GM18508 (cell line): ENCODE measurements at regions not wholly inside any gene's neighbourhood (a gene's known extent, or its start where the extent isn't known, plus 50 kb on each side); places are given as distances from the start of the nearest gene placed in this dataset.

Experiments used
- ATAC-seq: cut with Tn5 transposase; IDR thresholded peaks from one replicate; pipeline ENCODE4 v1.9.1; 2021; ENCODE audit warnings: moderate number of reproducible peaks; ENCODE audit not compliant: insufficient read depth, unreplicated experiment

DNA sequence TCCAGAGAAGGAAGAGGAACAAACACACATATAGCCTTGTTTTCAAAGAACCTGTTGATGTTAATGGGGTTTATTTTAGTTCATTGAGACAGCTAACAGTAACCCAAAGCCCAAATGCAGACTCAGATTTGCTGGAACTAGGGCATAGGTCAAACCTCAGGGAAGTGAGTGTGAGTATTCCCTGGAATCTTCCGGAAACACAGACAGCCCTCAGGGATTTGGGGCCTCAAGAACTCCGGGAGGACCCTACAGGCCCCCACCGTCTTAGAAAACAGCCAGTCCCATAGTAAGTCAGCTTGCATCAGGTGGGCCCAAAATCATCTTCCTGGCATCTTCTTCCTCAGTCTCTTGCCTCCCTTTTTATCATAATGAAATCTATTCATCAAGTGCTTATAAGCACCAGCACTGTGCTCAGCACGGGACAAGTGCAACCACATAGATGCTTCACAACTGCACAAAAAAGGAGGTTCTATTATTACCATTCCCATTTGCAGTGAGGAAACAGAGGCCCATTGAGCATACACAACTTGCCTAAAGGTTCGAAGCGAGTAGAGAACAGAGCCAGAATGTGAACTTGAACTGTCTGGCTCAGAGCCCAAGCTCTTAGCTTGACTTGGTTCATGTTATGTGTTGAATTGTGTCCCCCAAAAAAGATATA lies 50.2 kb upstream of the BCL11A start:
- ATAC-seq, result no peak

DNA sequence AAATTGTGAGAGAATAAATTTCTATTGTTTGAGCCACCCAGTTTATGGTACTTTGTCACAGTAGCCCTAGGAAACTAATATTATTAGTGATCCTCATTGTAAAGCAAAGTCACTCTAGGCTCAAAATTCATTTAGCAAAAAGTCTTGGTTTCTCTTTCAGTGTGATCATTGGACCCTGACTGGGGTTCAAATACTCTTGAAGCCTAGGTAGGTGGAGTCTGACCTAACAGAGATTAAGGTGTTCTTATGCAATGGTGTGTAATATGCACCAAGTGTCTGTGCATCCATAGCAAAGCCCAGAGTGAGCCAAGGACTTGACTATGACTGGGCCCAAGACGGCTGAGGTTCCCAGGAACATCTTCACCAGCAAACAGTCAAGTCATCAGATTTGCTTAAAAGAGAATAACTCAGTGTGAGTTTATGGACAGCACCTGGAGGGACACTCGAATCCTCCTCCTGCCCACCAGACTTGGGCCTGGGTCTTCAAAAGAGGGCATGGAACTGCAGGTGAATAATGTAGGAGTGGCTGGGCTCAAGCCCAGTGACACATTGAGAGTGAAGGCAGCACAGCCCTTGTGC lies 51.1 kb upstream of the BCL11A start:
- no peak for ATAC-seq

DNA sequence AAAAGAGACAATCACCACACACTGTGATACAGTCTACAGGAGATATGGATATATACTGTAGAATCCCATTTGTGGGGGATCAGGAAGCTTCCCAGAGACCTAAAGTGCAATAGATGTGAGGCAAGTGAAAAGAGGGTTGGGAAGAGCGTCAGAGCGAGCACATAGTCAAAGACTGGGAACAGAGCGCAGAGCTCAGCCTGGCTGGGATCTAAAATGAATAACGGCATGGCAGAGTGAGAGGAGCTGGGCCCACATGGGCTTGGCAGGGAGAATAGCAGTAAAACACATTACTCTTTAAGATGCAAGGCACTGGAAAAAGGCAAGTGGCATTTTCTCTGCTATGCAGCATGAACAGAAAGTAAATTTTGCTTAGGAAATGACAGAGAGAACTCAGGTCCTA lies 52.4 kb upstream of the BCL11A start:
- ATAC-seq, result no peak

DNA sequence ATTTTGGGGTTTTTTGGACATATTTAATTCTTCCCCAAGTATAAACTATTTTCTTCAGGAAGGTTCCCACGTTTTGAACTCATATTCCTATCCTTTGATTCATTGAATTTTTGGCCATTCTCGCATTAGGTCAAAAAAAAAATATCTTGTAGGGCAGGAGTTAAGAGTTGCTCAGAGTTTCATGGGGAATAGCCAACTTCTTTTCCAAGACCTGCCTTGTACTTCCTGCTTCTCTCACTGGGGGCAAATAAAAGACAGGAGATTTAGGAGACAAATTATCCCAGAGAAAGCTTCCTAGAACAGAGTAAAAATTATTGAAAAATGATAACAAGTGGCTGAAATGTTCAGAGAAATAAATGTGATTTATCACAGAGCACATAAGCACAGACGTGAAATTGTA lies 55.2 kb upstream of the BCL11A start:
- no peak for ATAC-seq

DNA sequence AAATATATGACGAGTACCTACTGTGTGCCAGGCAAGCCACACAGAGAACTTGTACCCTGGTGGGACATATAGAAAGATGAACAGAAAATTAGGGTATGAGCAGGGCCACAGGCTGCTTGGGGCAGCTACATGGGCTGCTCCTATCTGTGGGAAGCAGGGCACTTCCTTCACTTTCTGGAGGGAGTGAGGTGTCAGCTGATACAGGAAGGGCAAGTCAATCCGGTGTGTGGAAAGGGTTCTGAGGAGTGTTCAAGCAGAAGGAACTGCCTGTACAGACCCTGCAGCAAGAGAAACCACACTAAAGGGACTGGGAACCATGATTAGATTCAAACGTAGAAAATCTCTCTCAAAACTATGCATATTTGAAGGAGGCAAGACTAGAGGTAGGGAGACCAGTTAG lies 58.6 kb upstream of the BCL11A start:
- no peak for ATAC-seq

DNA sequence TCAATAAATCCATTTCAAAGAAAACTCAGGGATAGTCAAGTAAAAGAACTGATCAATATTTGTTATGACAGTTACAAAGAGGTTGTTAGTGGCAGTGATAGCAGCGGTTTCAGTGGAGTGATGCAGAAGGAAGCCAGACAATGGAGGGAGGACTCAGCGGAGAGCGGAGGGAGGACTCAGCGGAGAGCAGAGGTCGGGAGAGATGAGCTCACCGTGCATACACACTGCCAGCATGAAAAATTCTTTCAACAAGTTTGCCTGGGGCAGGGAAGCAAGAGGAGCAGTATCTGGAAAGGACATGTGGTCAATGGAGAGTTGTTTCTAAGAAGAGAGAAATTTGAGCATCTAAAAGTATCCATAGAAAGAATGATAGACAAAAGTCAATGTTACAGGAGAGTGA lies 60.9 kb upstream of the BCL11A start:
- no peak for ATAC-seq

DNA sequence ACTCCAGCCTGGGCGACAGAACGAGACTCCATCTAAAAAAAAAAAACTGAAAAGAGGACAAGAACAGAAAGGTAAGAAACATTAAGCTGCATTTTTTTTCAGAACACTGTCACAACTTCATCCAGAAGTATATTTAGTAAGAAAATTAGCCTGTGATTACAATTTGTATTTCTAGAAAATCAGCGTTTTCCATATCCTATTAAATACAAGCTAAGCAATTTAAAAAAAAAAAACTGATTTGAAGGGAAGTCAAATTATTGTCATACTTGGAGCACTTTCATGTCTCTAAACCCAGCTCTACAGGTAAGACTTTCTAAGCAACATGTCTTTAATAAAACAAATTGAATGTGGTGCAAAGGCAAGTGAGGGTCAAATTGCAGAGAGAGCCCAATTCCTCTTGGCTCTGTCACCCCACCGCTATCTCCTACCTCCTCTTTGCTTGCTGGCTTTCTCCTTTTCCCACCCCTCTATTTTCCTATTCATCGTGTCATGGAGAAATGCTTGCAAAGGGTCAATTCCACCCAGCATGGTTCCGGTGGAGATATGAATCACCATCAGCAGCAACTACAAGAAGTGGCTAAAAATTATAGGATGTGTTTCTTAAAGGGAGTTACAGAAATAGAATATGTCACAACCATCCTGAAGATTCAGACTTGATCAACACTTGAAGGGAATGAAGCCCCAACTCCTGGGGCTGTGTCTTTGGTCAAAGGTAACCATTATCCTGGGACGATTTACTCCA lies 68.4 kb upstream of the BCL11A start:
- ATAC-seq, result no peak

DNA sequence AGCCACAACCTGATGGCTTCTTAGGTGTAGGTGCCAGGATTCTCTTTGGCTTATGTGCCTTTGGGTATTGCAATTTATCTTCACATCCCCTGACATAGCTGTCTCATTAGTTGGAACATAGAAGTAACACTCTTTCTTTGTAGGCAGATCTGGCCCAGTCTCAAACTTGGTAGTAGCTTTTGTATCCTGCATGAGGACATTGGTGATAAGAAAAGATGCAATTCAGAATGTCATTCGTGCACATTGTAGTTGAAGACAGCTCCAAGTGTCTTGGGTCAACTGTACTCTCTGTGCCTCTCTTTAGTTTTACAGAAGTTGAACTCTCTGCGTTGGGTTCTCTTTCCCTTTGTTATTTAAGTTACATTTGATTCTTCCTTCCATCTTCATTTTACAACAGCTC lies 69.6 kb upstream of the BCL11A start:
- ATAC-seq, result no peak

DNA sequence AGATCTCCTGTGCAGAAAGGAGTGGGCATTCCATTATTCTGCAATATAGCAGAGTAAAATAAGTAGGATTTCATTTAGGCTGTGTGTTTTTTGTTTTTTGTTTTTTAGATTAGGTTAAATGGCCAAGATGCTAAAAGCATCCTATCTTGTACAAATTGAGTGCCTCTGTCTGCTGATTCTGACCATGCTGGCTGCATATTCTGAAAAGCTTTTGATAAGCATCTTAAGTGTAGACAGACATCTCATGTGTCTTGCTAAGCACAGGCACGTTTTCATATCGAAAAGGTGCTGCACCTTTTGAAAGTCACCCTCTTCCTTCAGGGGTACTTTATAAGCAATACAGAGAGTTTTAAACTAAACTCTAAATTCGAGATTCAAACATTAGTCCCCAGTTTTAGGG lies 74.0 kb upstream of the BCL11A start:
- ATAC-seq, result no peak

DNA sequence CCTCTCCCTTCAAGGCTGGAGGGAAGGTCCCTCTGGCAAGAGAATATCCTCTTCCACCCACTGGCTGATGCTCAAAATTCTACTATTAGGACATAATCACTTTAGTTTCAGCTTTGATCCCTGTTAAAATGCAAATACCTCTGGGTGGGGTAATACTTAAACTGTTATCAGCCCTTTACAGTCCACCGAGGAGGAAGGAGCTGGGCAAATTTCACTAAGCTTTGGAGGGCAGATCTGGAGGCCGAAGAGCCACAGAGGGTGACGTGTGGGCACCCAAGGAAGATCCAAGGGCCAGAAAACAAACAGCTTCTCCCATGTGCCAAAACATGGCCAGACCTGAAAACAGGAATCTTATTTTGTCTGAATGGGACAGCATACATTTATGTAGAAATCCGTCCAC lies 74.6 kb upstream of the BCL11A start:
- no peak for ATAC-seq

DNA sequence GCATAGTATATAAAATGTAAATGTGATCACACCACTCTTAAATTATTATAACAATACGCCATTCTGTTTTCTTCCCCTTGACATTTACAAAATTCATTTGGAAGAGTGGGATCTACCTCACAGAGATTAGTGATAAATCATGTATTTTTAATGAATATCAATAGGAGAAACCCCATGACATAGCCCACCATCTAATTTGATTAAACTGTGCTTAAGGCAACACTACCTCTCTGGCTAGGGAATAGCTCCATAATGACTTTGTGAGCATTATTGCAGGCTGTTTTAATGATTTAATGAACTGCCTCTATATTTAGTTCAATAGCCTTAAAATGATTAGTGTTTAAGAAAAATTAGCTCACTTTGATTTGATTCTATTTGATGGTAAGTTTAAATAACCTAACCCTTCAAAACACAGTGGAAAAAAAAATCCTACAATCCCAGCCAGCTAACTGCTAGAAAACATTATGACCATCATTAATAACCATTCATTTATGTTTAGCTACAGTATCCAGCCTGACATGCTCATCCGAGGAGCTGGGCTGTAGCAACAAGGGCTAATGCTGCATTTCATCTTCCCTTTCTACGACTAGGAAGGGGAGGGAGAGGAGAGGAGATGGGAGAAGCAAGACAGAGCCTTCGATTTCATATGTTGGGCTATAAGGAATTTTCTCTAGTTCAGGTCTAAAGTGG lies 75.3 kb upstream of the BCL11A start:
- no peak for ATAC-seq

DNA sequence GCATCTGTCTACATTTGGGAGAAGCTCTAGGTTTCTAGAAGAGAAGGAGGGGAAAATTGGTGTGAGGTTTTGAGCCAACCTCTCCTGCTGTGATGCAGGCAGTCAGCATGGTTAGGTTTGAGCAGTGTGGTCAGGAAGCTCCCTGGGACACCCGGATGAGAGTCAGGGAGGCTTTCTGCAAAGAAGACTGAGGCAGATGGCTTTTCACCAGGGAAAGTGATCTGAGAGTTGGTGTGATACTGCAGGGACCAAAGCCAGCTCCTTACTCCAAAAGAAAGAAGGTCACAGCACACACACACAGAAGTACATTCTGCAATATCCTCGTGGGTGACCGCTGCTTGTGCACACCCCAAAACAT lies 75.8 kb upstream of the BCL11A start:
- ATAC-seq, result no peak

DNA sequence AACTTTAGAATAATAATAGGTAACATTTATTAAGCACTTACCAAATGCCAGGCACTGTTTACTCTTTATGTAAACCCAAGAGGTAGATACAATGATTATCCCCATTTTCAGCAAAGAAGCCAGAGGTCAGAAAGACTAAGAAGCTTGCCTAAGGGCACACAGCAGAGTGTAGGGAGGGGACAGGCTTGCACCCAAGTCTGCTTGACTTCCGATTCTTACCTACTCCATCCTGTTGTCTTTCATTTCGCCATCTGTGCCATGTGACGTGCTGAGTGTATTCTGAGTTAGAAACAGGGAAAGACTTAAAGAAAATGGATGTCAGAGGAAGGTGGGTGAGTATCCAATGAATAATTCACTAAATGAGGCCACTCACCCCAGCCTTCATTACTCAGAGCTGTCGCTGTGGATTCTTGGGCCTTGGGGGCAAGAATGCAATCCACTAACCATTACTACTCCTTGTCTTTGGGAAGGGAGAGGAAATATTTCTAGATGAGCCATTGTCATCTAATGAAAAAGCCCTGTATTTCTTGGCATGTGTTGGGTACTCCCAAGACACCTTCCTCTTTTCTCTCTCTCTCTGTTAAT lies 76.4 kb upstream of the BCL11A start:
- ATAC-seq, result no peak

DNA sequence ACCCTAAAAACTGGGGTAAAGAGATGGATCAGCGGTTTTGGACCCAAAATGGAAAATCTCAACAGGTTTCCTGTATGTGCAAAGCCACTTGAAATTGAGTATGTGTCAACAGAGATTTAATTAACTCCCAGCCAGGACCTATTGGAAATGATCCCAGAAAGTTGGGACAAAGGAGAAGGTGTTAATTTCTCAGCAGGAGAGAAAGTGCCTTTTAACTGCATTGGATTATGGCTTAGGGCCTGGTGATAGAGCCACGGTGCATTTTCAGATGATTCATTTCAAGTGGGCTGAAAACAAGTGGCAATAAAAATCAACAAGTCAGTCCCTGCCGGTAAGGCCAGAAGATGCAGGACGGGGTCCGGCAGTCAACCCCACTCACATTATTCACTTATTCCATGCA lies 80.2 kb upstream of the BCL11A start:
- no peak for ATAC-seq

DNA sequence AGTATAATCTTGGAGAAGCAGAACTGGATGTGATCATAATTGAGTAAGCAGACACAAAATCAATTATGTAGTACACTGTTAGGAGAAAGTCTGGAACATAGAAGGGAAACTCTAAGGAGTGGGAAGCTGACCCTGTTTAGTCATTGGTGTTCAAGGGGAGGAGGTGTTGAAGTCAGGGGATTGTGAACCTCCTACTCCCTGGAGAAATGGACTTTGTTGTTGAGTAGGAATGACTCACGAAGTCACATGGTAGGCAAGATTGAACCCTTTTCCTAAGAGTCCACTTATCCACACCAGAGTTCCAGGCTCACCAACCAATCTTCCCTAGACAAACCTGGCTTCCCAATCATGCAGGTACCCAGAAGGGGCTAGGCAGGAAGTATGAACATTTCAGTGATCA lies 81.0 kb upstream of the BCL11A start:
- no peak for ATAC-seq

DNA sequence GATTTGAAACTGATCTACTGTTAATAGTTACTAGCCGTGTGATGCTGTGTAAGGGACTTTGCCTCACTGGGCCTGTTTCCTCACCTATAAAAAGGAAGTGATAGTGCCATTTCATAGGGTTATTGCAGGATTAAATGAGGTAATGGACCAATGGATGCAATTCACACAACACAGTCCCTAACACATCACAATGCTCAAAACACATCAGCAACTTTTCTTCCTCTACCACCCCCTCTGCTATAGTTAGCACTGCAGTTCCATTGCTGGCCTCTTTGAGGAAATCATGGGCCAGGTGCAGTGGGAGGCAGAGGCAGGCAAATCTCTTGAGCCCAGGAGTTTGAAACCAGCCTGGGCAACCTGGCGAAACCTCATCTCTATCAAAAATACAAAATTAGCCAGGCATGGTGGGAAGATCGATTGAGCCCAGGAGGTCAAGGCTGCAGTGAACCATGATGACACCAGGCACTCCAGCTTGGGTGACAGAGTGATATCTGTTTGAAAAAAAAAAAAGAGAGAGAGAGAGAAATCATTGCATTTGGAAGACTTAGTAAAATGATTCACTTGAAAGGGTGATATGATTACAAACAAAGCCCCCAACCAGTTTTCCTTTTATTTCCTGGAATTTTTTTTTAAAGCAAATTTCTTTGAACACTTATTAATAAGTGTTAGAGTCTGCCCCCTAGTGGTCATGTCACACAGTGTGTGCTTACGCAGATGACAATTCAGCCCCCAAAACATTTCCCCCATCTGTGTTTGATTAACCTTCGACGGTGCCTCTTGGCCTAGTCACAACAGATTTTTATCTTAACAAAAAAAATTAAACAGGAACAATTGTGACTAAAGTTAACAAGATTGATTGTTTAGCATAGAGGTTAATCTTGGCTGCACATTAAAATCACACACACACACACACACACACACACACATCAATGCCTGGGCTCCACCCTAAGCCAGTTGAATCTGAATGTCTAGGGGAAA lies 88.6 kb upstream of the BCL11A start:
- ATAC-seq, result no peak

DNA sequence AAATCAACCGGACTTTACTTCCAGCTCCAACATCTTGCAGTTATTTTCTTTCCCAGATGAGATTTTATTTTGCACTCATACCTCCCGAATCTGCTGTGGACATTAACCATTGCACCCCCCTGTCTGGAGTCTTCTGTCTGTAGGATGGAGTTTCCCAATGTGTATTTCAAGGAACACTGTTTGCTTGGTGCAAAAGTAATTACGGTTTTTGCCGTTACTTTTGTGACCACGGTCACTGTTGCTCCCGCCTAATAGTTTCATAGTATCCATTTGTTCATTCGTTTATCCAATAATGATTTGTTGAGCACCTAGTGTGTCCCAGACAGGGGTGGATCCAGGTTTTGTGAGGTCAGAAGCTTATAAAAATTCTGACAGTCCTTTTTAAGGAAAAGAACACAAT lies 90.3 kb upstream of the BCL11A start:
- ATAC-seq, result no peak

DNA sequence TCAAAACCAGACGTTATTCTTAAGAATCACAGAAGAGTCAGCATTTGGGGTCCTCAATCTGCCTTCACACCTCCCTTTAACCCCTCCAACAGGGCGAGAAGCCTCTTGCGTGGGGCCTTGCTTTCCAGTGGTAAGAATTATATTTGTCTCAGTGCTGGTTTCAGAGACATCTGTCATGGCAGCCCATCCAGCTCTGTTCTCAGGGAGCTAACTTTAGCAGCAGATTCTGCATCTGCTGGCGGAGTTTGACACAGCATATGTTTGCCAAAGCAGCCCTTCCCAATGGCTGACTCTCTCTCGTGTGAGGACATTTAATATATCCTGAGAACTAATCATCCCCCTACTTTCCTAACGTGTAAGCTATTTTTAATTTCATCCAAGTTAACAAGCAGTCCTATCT lies 91.5 kb upstream of the BCL11A start:
- no peak for ATAC-seq

DNA sequence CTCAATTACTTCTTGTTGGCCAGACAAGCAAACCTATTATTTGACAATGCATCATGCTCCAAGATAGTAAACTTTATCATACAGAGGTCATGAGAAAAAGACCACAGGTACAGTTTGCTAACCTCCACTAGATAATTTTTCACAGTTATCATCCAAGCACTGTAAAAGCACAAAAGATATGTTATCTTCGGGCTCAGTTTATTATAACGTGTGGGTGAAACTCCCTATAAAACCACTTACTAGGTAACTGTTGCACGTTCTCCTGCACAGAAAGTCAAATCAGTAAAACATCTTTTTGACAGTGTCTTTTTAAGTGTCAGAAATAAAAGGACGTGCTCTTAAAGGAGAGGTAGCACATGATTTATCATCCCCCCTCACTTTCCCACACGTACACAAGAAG lies 94.7 kb upstream of the BCL11A start:
- no peak for ATAC-seq

DNA sequence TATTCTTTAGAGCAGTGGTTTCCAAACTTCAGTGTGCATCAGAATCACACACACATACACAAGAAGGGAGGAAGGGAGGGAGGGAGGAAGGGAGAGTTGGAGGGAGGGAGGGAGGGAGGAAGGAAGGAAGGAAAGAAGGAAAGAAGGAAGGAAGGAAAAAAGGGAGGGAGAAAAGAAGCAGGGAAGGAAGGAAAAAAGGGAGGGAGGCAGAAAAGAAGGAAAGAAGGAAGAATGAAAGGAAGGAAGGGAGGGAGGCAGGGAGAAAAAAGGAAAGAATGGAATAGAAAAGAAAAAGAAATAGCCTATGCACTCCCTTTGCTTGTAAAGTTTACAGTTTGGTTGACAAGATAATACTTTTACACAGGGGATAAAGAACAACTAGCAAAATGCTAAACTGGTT lies 96.3 kb upstream of the BCL11A start:
- ATAC-seq, result no peak
